ENCODE measurements at regions not wholly inside any gene's neighbourhood (a gene's known extent, or its start where the extent isn't known, plus 50 kb on each side); places are given as distances from the start of the nearest gene placed in this dataset.

- no CpG with 5 or more reads among the region's 12 CpGs for WGBS (ENCODE audit: extremely low coverage, insufficient coverage, low lambda C conversion rate)
- H4K5ac ChIP-seq (ENCODE audit: low read length): no peak overlapping the region
- H3K4me1 ChIP-seq (ENCODE audit: control insufficient read depth, low read depth, low read length): peaks cover 2% of the 10 kb centered on the region
Observed at GRCh38 chr22:27293721-27294445, 507.7 kb downstream of the MN1 start.

GRCh38 chr22:27295040-27295439 is 506.5 kb downstream of the MN1 start:
- Histone ChIP-seq H3K27me3 (ENCODE audit: insufficient read depth, low read length, poor library complexity) (no peaks in the 10 kb centered on the region), H3K4me1 (ENCODE audit: control insufficient read depth, low read depth, low read length) (peaks cover 2% of the 10 kb centered on the region), H2BK15ac (replicated peaks; ENCODE audit: low read depth) (no peak overlapping the region), H2BK5ac (ENCODE audit: low read length) (no peak overlapping the region), H2BK120ac (ENCODE audit: low read depth, low read length) (no peak overlapping the region), H3K27ac (ENCODE audit: low read depth, low read length) (no peak overlapping the region), H3K23ac (ENCODE audit: low read length) (no peak overlapping the region), H3K9ac (ENCODE audit: low read length) (no peak overlapping the region), H2AK5ac (ENCODE audit: low read length) (no peak overlapping the region), H3K56ac (ENCODE audit: low read length) (no peak overlapping the region), H3K4ac (ENCODE audit: low read depth, low read length) (no peak overlapping the region), H3K79me1 (ENCODE audit: low read length) (no peaks in the 10 kb centered on the region), H4K8ac (ENCODE audit: low read depth, low read length) (no peak overlapping the region), H3K36me3 (ENCODE audit: control insufficient read depth, insufficient read depth, low read length) (no peaks in the 10 kb centered on the region), H3K79me2 (ENCODE audit: control insufficient read depth, insufficient read depth, low read length) (no peaks in the 10 kb centered on the region), H3K4me3 (ENCODE audit: low read length) (no peak overlapping the region), H3K4me2 (ENCODE audit: low read length) (no peak overlapping the region), H4K5ac (ENCODE audit: low read length) (no peak overlapping the region), H3K18ac (ENCODE audit: low read length) (no peak overlapping the region)
- WGBS (ENCODE audit: extremely low coverage, insufficient coverage, low lambda C conversion rate): no CpG with 5 or more reads among the region's 3 CpGs
- DNase-seq: no peak

More at GRCh38 chr22:27293721-27294445, 507.7 kb downstream of the MN1 start:
- Histone ChIP-seq H3K36me3 (ENCODE audit: control insufficient read depth, insufficient read depth, low read length) (no peaks in the 10 kb centered on the region), H3K79me1 (ENCODE audit: low read length) (no peaks in the 10 kb centered on the region), H3K4ac (ENCODE audit: low read depth, low read length) (no peak overlapping the region), H2BK15ac (replicated peaks; ENCODE audit: low read depth) (no peak overlapping the region), H3K23ac (ENCODE audit: low read length) (no peak overlapping the region), H3K18ac (ENCODE audit: low read length) (no peak overlapping the region), H4K8ac (ENCODE audit: low read depth, low read length) (no peak overlapping the region), H3K4me3 (ENCODE audit: low read length) (no peak overlapping the region), H3K79me2 (ENCODE audit: control insufficient read depth, insufficient read depth, low read length) (no peaks in the 10 kb centered on the region), H3K4me2 (ENCODE audit: low read length) (no peak overlapping the region), H3K9ac (ENCODE audit: low read length) (no peak overlapping the region), H2BK120ac (ENCODE audit: low read depth, low read length) (no peak overlapping the region), H3K27me3 (ENCODE audit: insufficient read depth, low read length, poor library complexity) (no peaks in the 10 kb centered on the region), H2BK5ac (ENCODE audit: low read length) (no peak overlapping the region), H3K56ac (ENCODE audit: low read length) (no peak overlapping the region), H3K27ac (ENCODE audit: low read depth, low read length) (no peak overlapping the region), H2AK5ac (ENCODE audit: low read length) (no peak overlapping the region)
- DNase-seq: no peak

- Histone ChIP-seq H3K18ac (ENCODE audit: low read length) (no peak overlapping the region), H3K56ac (ENCODE audit: low read length) (no peak overlapping the region), H4K5ac (ENCODE audit: low read length) (no peak overlapping the region), H3K79me1 (ENCODE audit: low read length) (no peaks in the 10 kb centered on the region), H2AK5ac (ENCODE audit: low read length) (no peak overlapping the region), H3K4me3 (ENCODE audit: low read length) (no peak overlapping the region), H3K4me2 (ENCODE audit: low read length) (no peak overlapping the region), H2BK15ac (replicated peaks; ENCODE audit: low read depth) (no peak overlapping the region), H3K9ac (ENCODE audit: low read length) (no peak overlapping the region), H3K23ac (ENCODE audit: low read length) (no peak overlapping the region), H2BK120ac (ENCODE audit: low read depth, low read length) (no peak overlapping the region), H3K4ac (ENCODE audit: low read depth, low read length) (no peak overlapping the region), H4K8ac (ENCODE audit: low read depth, low read length) (no peak overlapping the region), H3K27me3 (ENCODE audit: insufficient read depth, low read length, poor library complexity) (no peaks in the 10 kb centered on the region), H3K4me1 (ENCODE audit: control insufficient read depth, low read depth, low read length) (peaks cover 2% of the 10 kb centered on the region), H3K27ac (ENCODE audit: low read depth, low read length) (no peak overlapping the region), H3K36me3 (ENCODE audit: control insufficient read depth, insufficient read depth, low read length) (no peaks in the 10 kb centered on the region), H3K79me2 (ENCODE audit: control insufficient read depth, insufficient read depth, low read length) (no peaks in the 10 kb centered on the region), H2BK5ac (ENCODE audit: low read length) (no peak overlapping the region)
- no peak for DNase-seq
- WGBS (ENCODE audit: extremely low coverage, insufficient coverage, low lambda C conversion rate): no CpG with 5 or more reads among the region's 1 CpG
Observed at GRCh38 chr22:27295605-27296004, 506.0 kb downstream of the MN1 start.

GRCh38 chr22:27296091-27296675 is 505.4 kb downstream of the MN1 start:
- H3K4me3 ChIP-seq (ENCODE audit: low read length): no peak overlapping the region
- no peak overlapping the region for H2BK15ac ChIP-seq (replicated peaks; ENCODE audit: low read depth)
- H3K56ac ChIP-seq (ENCODE audit: low read length): no peak overlapping the region
- H3K36me3 ChIP-seq (ENCODE audit: control insufficient read depth, insufficient read depth, low read length): no peaks in the 10 kb centered on the region
- H3K4me1 ChIP-seq (ENCODE audit: control insufficient read depth, low read depth, low read length): peaks cover 2% of the 10 kb centered on the region
- H2BK5ac ChIP-seq (ENCODE audit: low read length): no peak overlapping the region
- H4K8ac ChIP-seq (ENCODE audit: low read depth, low read length): no peak overlapping the region
- H3K9ac ChIP-seq (ENCODE audit: low read length): no peak overlapping the region
- H3K4me2 ChIP-seq (ENCODE audit: low read length): no peak overlapping the region
- no peak overlapping the region for H3K27ac ChIP-seq (ENCODE audit: low read depth, low read length)
- H4K5ac ChIP-seq (ENCODE audit: low read length): no peak overlapping the region
- no CpG with 5 or more reads among the region's 24 CpGs for WGBS (ENCODE audit: extremely low coverage, insufficient coverage, low lambda C conversion rate)
- H3K27me3 ChIP-seq (ENCODE audit: insufficient read depth, low read length, poor library complexity): no peaks in the 10 kb centered on the region
- no peaks in the 10 kb centered on the region for H3K79me1 ChIP-seq (ENCODE audit: low read length)
- H2AK5ac ChIP-seq (ENCODE audit: low read length): no peak overlapping the region
- no peak for DNase-seq
- H2BK120ac ChIP-seq (ENCODE audit: low read depth, low read length): no peak overlapping the region
- no peaks in the 10 kb centered on the region for H3K79me2 ChIP-seq (ENCODE audit: control insufficient read depth, insufficient read depth, low read length)
- no peak overlapping the region for H3K18ac ChIP-seq (ENCODE audit: low read length)
- H3K4ac ChIP-seq (ENCODE audit: low read depth, low read length): no peak overlapping the region
- no peak overlapping the region for H3K23ac ChIP-seq (ENCODE audit: low read length)

GRCh38 chr22:27297125-27297524 is 504.4 kb downstream of the MN1 start:
- Histone ChIP-seq H3K79me2 (ENCODE audit: control insufficient read depth, insufficient read depth, low read length) (no peaks in the 10 kb centered on the region), H3K36me3 (ENCODE audit: control insufficient read depth, insufficient read depth, low read length) (no peaks in the 10 kb centered on the region), H4K5ac (ENCODE audit: low read length) (no peak overlapping the region), H4K8ac (ENCODE audit: low read depth, low read length) (no peak overlapping the region), H3K27ac (ENCODE audit: low read depth, low read length) (no peak overlapping the region), H3K4me2 (ENCODE audit: low read length) (no peak overlapping the region), H3K56ac (ENCODE audit: low read length) (no peak overlapping the region), H3K4me1 (ENCODE audit: control insufficient read depth, low read depth, low read length) (peaks cover 2% of the 10 kb centered on the region), H3K27me3 (ENCODE audit: insufficient read depth, low read length, poor library complexity) (no peaks in the 10 kb centered on the region), H3K23ac (ENCODE audit: low read length) (no peak overlapping the region), H3K4me3 (ENCODE audit: low read length) (no peak overlapping the region), H3K18ac (ENCODE audit: low read length) (no peak overlapping the region), H3K9ac (ENCODE audit: low read length) (no peak overlapping the region), H2AK5ac (ENCODE audit: low read length) (no peak overlapping the region), H2BK120ac (ENCODE audit: low read depth, low read length) (no peak overlapping the region), H2BK5ac (ENCODE audit: low read length) (no peak overlapping the region), H2BK15ac (replicated peaks; ENCODE audit: low read depth) (no peak overlapping the region), H3K79me1 (ENCODE audit: low read length) (no peaks in the 10 kb centered on the region), H3K4ac (ENCODE audit: low read depth, low read length) (no peak overlapping the region)
- no CpG with 5 or more reads among the region's 7 CpGs for WGBS (ENCODE audit: extremely low coverage, insufficient coverage, low lambda C conversion rate)
- DNase-seq: no peak

Measured in mesendoderm (in vitro differentiated cells).